PC-3 (cell line): ENCODE measurements at regions not wholly inside any gene's neighbourhood (a gene's known extent, or its start where the extent isn't known, plus 50 kb on each side); places are given as distances from the start of the nearest gene placed in this dataset.

Experiments used
- ATAC-seq: fragments of 200-7000 bp; cut with Tn5 transposase; 2 replicates; pipeline ENCODE4 v1.9.1; 2020; ENCODE audit warnings: mild to moderate bottlenecking, moderate library complexity
- BruUV-seq: library from RNA; stranded (reverse); fragments of 400-500 nt; replicated peaks from 2 replicates; lab custom pipeline; 2021; lab: Mats Ljungman, UMichigan
- CTCF ChIA-PET: fragments of 300-600 bp; sonication (Branson Sonifier 250); formaldehyde crosslinking; loops from one replicate; lab custom pipeline; 2022; ENCODE audit warnings: antibody characterized with exemption; lab: Charles Lee
- POLR2A ChIA-PET: fragments of 300-600 bp; sonication (Branson Sonifier 250); formaldehyde crosslinking; loops from one replicate; lab custom pipeline; 2022; ENCODE audit warnings: antibody characterized with exemption; ENCODE audit not compliant: unreplicated experiment; lab: Charles Lee
- DNase-seq: peaks from one replicate; pipeline ENCODE4 v3.0.0-alpha.2; 2015
- H2AFZ ChIP-seq: fragments of 300-600 bp; sonication (generic); 2 replicates; pipeline ENCODE4 v1.6.0; 2016; ENCODE audit warnings: antibody characterized with exemption, low read length
- H3F3A ChIP-seq: fragments of 300-600 bp; sonication (generic); one replicate; pipeline ENCODE4 v1.6.0; 2017; ENCODE audit warnings: antibody characterized with exemption, low read length, control low read depth, mild to moderate bottlenecking; ENCODE audit not compliant: unreplicated experiment
- H3K27ac ChIP-seq: fragments of 300-600 bp; sonication (generic); 2 replicates; pipeline ENCODE4 v1.5.1; 2016; ENCODE audit warnings: mild to moderate bottlenecking, low read length
- H3K27me3 ChIP-seq: fragments of 300-600 bp; sonication (generic); 2 replicates; pipeline ENCODE4 v1.6.1; 2016; ENCODE audit warnings: low read length, mixed read lengths
- H3K36me3 ChIP-seq: fragments of 300-600 bp; sonication (generic); 2 replicates; pipeline ENCODE4 v1.6.1; 2016; ENCODE audit warnings: low read depth, mixed run types, low read length, mixed read lengths
- H3K4me1 ChIP-seq: fragments of 300-600 bp; sonication (generic); 2 replicates; pipeline ENCODE4 v1.5.1; 2016; ENCODE audit warnings: low read length; ENCODE audit not compliant: insufficient read depth
- H3K4me2 ChIP-seq: fragments of 300-600 bp; sonication (generic); 2 replicates; pipeline ENCODE4 v1.6.0; 2016; ENCODE audit warnings: low read length
- H3K4me3 ChIP-seq: fragments of 300-600 bp; sonication (generic); 2 replicates; pipeline ENCODE4 v1.5.1; 2016; ENCODE audit warnings: mild to moderate bottlenecking, low read length, mixed read lengths
- H3K79me2 ChIP-seq: fragments of 300-600 bp; sonication (generic); 2 replicates; pipeline ENCODE4 v1.6.1; 2017; ENCODE audit warnings: low read length, mixed read lengths
- H3K9ac ChIP-seq: fragments of 300-600 bp; sonication (generic); 2 replicates; pipeline ENCODE4 v1.6.0; 2016; ENCODE audit warnings: mild to moderate bottlenecking, low read length
- H3K9me2 ChIP-seq: fragments of 300-600 bp; sonication (generic); replicated peaks from 2 replicates; pipeline ENCODE4 v1.6.1; 2016; ENCODE audit warnings: mixed run types, low read length, mixed read lengths
- H3K9me3 ChIP-seq: fragments of 300-600 bp; sonication (generic); 2 replicates; pipeline ENCODE4 v1.6.1; 2016; ENCODE audit warnings: low read length, mixed read lengths
- H4K20me1 ChIP-seq: fragments of 300-600 bp; sonication (generic); 2 replicates; pipeline ENCODE4 v1.6.1; 2016; ENCODE audit warnings: low read length, mixed read lengths
- EZH2 ChIP-seq: fragments of 300-600 bp; sonication (generic); IDR thresholded peaks from one replicate; pipeline ENCODE4 v1.6.1; 2017; ENCODE audit warnings: antibody characterized with exemption, mild to moderate bottlenecking, low read length; ENCODE audit not compliant: unreplicated experiment
- EZH2phosphoT487 ChIP-seq: fragments of 300-600 bp; sonication (generic); IDR thresholded peaks from 2 replicates; pipeline ENCODE4 v1.6.1; 2018; ENCODE audit warnings: mild to moderate bottlenecking, antibody characterized with exemption, low read length, borderline replicate concordance
- intact Hi-C: fragments of 100-400 bp; cut with micrococcal nuclease; formaldehyde crosslinking; loops from 2 replicates; pipeline ENCODE4 v1.9.0; 2023
- TF ChIP-seq, protein P1 (sequence below): fragments of 300-600 bp; sonication (generic); conservative IDR thresholded peaks from 2 replicates; pipeline ENCODE4 v1.5.1; 2017; ENCODE audit warnings: antibody characterized with exemption, low read depth, mild to moderate bottlenecking, low read length

DNA sequence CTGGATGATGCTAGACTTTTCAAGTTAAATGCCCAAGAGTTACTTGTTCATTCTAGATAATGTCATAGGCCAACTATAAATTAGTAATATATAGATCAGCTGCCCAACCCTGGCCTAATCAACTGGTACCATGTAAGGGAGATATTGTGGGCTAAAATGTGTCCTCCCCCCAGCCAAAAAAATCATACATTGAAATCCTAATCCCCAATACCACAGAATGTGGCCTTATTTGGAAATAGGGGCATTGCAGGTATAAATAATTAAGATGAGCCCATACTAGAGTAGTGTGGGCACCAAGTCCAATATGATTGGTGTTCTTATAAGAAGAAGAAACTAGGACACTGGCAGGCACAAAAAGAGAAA, 92.5 kb downstream of the RPL22L1 start:
- Histone ChIP-seq H3K4me1 (no peaks in the 10 kb centered on the region), H3K9me2 (no peaks in the 10 kb centered on the region), H3K36me3 (no peaks in the 10 kb centered on the region), H3K27me3 (no peaks in the 10 kb centered on the region), H3K9ac (no peak overlapping the region), H3K9me3 (no peaks in the 10 kb centered on the region), H3K27ac (no peak overlapping the region), H3K79me2 (no peaks in the 10 kb centered on the region), H3K4me2 (no peak overlapping the region), H2AFZ (no peak overlapping the region), H3K4me3 (no peak overlapping the region), H3F3A (no peaks in the 10 kb centered on the region), H4K20me1 (no peaks in the 10 kb centered on the region)
- TF ChIP-seq EZH2phosphoT487 (no peak), EZH2 (no peak)
- TF ChIP-seq, protein P1, sequence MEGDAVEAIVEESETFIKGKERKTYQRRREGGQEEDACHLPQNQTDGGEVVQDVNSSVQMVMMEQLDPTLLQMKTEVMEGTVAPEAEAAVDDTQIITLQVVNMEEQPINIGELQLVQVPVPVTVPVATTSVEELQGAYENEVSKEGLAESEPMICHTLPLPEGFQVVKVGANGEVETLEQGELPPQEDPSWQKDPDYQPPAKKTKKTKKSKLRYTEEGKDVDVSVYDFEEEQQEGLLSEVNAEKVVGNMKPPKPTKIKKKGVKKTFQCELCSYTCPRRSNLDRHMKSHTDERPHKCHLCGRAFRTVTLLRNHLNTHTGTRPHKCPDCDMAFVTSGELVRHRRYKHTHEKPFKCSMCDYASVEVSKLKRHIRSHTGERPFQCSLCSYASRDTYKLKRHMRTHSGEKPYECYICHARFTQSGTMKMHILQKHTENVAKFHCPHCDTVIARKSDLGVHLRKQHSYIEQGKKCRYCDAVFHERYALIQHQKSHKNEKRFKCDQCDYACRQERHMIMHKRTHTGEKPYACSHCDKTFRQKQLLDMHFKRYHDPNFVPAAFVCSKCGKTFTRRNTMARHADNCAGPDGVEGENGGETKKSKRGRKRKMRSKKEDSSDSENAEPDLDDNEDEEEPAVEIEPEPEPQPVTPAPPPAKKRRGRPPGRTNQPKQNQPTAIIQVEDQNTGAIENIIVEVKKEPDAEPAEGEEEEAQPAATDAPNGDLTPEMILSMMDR: no peak
- ChIA-PET POLR2A (no interaction called here), CTCF (no interaction called here)
- BruUV-seq: no TSS peak
- DNase-seq (no peak), ATAC-seq (no peak)
- intact Hi-C loops: no loop called here

DNA sequence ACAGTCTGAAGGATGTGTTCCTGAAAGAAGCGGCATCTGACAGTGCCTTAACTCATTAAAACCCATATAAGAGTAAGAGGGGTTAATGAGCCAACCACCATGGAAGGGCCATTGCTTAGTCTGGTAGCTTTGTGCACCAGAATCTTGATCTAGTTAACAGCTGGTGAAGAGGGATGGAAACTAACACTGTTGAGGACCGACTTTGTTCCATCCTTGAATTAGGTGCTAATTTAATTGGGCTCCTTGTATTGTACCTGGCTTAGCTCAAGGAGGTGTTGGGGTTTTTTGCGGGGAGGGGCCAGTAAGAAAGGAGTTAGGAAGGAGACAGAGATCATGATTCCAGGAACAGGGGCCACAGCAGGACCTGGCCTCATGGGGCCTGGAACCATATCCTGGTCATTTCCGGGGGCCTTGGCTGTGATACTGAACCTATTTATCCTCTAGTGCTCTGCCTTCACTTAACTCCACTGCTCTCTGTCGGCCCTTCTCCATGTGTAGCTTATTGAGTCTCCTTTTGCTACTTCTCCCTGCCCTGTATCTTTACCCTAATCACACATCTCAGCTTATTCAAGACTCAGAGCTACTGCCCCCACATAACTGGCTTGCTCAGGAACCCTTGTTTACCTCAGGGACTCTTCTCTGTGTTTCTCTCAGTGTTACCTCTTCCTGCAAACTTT, 93.0 kb downstream of the RPL22L1 start:
- H2AFZ ChIP-seq: no peak overlapping the region
- H3K4me3 ChIP-seq: no peak overlapping the region
- H3K4me2 ChIP-seq: no peak overlapping the region
- ATAC-seq: no peak
- TF ChIP-seq, protein P1: no peak
- TF ChIP-seq EZH2phosphoT487 (no peak), EZH2 (no peak)
- POLR2A ChIA-PET: interaction anchor here (0.6 kb wide), 1 partner anchor 218 kb away, joined by 3 read pairs; no protein-coding TSS in a partner anchor
- no peaks in the 10 kb centered on the region for H3K79me2 ChIP-seq
- no peak overlapping the region for H3K27ac ChIP-seq
- H3K9me3 ChIP-seq: no peaks in the 10 kb centered on the region
- intact Hi-C loops: no loop called here
- no peaks in the 10 kb centered on the region for H3K36me3 ChIP-seq
- CTCF ChIA-PET: no interaction called here
- no TSS peak for BruUV-seq
- H4K20me1 ChIP-seq: no peaks in the 10 kb centered on the region
- no peak for DNase-seq
- H3K9me2 ChIP-seq: no peaks in the 10 kb centered on the region
- no peaks in the 10 kb centered on the region for H3F3A ChIP-seq
- no peaks in the 10 kb centered on the region for H3K4me1 ChIP-seq
- H3K9ac ChIP-seq: no peak overlapping the region
- H3K27me3 ChIP-seq: no peaks in the 10 kb centered on the region

DNA sequence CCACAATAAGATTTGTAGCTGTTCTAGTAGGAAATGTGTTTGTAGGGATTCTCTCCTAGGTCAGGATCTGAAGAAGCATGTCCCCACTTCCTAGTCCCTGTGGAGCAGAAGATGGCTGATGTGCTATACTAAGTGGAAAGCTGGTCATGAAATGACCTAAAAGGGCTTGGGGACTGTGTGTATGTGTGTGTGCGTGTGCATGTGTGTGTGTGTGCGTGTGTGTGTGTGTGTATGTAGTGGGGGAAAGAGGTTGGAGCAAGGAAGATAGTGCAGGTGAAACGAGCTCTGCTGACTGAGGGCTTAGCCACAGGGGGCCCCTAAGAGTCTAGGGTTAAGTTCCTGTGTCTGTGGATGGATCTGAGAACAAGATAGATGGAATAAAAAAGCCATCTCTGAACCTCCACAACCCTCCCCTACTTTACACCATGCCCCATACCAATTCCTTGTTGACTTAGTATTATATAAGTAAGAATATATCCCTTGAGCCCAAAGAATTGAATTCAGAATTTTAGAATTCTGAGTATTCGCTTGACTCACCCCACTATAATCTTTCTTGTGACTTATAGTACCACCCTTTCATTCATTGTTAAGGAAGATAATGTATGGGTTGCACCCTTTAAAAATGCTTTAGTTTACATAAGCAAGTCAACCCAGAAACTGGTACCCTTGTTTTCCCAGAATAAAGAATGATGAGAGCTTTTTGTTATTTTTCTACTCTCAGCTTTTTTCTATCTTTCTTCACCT, 96.1 kb downstream of the RPL22L1 start:
- H4K20me1 ChIP-seq: no peaks in the 10 kb centered on the region
- no peak for ATAC-seq
- H3K9me2 ChIP-seq: no peaks in the 10 kb centered on the region
- H3K4me1 ChIP-seq: no peaks in the 10 kb centered on the region
- no peaks in the 10 kb centered on the region for H3F3A ChIP-seq
- no peak overlapping the region for H3K9ac ChIP-seq
- ChIA-PET POLR2A (interaction anchor here (0.5 to 0.7 kb wide), 2 partner anchors 17 to 52 kb away, joined by 4 to 5 read pairs; no protein-coding TSS in a partner anchor), CTCF (no interaction called here)
- no peaks in the 10 kb centered on the region for H3K79me2 ChIP-seq
- no peak overlapping the region for H2AFZ ChIP-seq
- H3K36me3 ChIP-seq: no peaks in the 10 kb centered on the region
- DNase-seq: no peak
- no peaks in the 10 kb centered on the region for H3K27me3 ChIP-seq
- H3K4me3 ChIP-seq: no peak overlapping the region
- TF ChIP-seq, protein P1: no peak
- TF ChIP-seq EZH2 (no peak), EZH2phosphoT487 (no peak)
- intact Hi-C loops: no loop called here
- H3K9me3 ChIP-seq: no peaks in the 10 kb centered on the region
- BruUV-seq: no TSS peak
- H3K27ac ChIP-seq: no peak overlapping the region
- no peak overlapping the region for H3K4me2 ChIP-seq
